CD4-positive, alpha-beta T cell treated with Interleukin-10 for 1 hour (primary cell): ENCODE measurements at regions not wholly inside any gene's neighbourhood (a gene's known extent, or its start where the extent isn't known, plus 50 kb on each side); places are given as distances from the start of the nearest gene placed in this dataset.

Experiments
- DNase-seq: peaks from one replicate; pipeline ENCODE4 v3.0.0-alpha.2; 2020

GRCh38 chr1:55507578-55507931 is 292.4 kb upstream of the USP24 start:
- DNase-seq = no peak

- DNase-seq = no peak
These were observed 291.8 kb upstream of the USP24 start for GRCh38 chr1:55506740-55507577.

GRCh38 chr1:55505326-55505725 is 290.2 kb upstream of the USP24 start:
- DNase-seq = no peak

GRCh38 chr1:55504306-55504731 is 289.2 kb upstream of the USP24 start:
- no peak for DNase-seq

GRCh38 chr1:55503663-55504305 is 288.6 kb upstream of the USP24 start:
- DNase-seq = no peak

- DNase-seq = no peak
These were observed 285.4 kb upstream of the USP24 start for GRCh38 chr1:55500601-55501000.

GRCh38 chr1:55490547-55490946 is 275.4 kb upstream of the USP24 start:
- no peak for DNase-seq

- no peak for DNase-seq
These were observed 269.0 kb upstream of the USP24 start for GRCh38 chr1:55484173-55484572.

GRCh38 chr1:55483523-55483922 is 268.4 kb upstream of the USP24 start:
- no peak for DNase-seq

- no peak for DNase-seq
These were observed 266.5 kb upstream of the USP24 start for GRCh38 chr1:55481634-55482033.

GRCh38 chr1:55480029-55480795 is 265.0 kb upstream of the USP24 start:
- DNase-seq = no peak

- DNase-seq = no peak
These were observed 263.6 kb upstream of the USP24 start for GRCh38 chr1:55478742-55479141.

GRCh38 chr1:55477953-55478352 is 262.8 kb upstream of the USP24 start:
- DNase-seq = no peak

GRCh38 chr1:55476445-55477015 is 261.4 kb upstream of the USP24 start:
- DNase-seq = no peak

GRCh38 chr1:55474168-55474786 is 259.1 kb upstream of the USP24 start:
- DNase-seq = no peak

GRCh38 chr1:55473661-55474060 is 258.5 kb upstream of the USP24 start:
- no peak for DNase-seq

GRCh38 chr1:55472784-55473183 is 257.6 kb upstream of the USP24 start:
- no peak for DNase-seq

- no peak for DNase-seq
These were observed 257.0 kb upstream of the USP24 start for GRCh38 chr1:55472115-55472514.

- no peak for DNase-seq
These were observed 253.1 kb upstream of the USP24 start for GRCh38 chr1:55468142-55468795.

GRCh38 chr1:55466921-55467320 is 251.8 kb upstream of the USP24 start:
- no peak for DNase-seq

- DNase-seq = no peak
These were observed 251.2 kb upstream of the USP24 start for GRCh38 chr1:55466373-55466772.

GRCh38 chr1:55464550-55464949 is 249.4 kb upstream of the USP24 start:
- no peak for DNase-seq
